SU-DHL-6 (cell line): ENCODE measurements at regions not wholly inside any gene's neighbourhood (a gene's known extent, or its start where the extent isn't known, plus 50 kb on each side); places are given as distances from the start of the nearest gene placed in this dataset.

ENCODE experiments used
- CTCF ChIP-seq: fragments of 200-600 bp; sonication (generic); IDR thresholded peaks from one replicate; pipeline ENCODE4 v1.5.1; 2017; ENCODE audit warnings: antibody characterized with exemption, mild to moderate bottlenecking, low read length, moderate library complexity; ENCODE audit not compliant: insufficient read depth, poor library complexity, severe bottlenecking
- EZH2phosphoT487 ChIP-seq: fragments of 200-600 bp; sonication (generic), shearing (Covaris generic); conservative IDR thresholded peaks from 2 replicates; pipeline ENCODE4 v1.6.1; 2018; ENCODE audit warnings: mild to moderate bottlenecking, antibody characterized with exemption, low read length, moderate library complexity, mixed read lengths

GRCh38 chr9:17019398-17019797, 115.4 kb upstream of the CNTLN start:
- TF ChIP-seq CTCF, result no peak
- TF ChIP-seq EZH2phosphoT487, result no peak
